ENCODE measurements at regions not wholly inside any gene's neighbourhood (a gene's known extent, or its start where the extent isn't known, plus 50 kb on each side); places are given as distances from the start of the nearest gene placed in this dataset.

DNA sequence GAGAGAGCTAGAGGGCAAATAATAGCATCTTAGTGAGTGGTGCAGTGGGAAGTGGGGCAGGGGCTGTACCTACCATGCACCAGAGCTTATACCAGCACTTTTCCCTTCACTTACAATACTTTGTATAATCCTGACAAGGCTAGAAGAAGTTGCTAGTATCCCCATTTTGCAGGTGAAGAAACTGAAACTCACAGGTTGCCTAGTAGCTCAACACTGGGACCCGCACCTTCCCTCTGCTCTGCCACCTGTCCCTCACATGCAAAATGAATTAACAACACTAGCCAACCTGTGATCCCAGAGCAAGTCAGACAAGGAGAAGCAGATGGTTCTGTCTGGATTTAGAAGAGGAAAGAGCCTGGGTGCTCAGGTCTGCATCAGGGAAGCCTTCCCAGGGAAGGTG is 510.4 kb downstream of the BUD13 start:
- ATAC-seq (no peak), DNase-seq (no peak)
- no peak overlapping the region for H3K4me3 ChIP-seq
- no peak overlapping the region for H3K27ac ChIP-seq
- no peaks in the 10 kb centered on the region for H3K4me1 ChIP-seq
- no peak for TF ChIP-seq CTCF (IDR thresholded peaks at IDR 0.05)
- H3K27me3 ChIP-seq = peaks cover 0 to 17% of the 10 kb centered on the region in 2 donors
- H3K9me3 ChIP-seq = no peaks in the 10 kb centered on the region
- no peaks in the 10 kb centered on the region for H3K36me3 ChIP-seq
- intact Hi-C loops (cut with DNase I) = no loop called here

DNA sequence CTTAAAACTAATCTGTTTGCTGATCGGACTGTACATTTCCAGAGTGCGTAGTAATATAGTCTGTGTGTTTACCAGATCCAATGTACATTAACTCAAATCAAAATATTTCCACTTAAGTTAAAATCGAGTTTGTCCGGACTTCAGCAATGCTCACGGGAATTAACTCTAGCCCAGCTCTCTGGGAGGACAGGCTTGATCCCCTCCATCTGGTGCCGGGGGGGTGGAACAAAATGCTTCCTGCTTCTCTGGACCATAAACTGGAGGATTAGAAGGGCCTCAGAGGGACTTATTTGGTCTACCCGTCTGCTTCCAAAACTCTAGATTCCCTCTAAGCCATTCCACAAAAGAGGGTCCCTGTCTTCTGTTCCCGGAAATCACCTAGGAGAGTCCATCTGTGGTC is 511.2 kb downstream of the BUD13 start:
- no peaks in the 10 kb centered on the region for H3K36me3 ChIP-seq
- H3K27me3 ChIP-seq = peaks cover 0 to 17% of the 10 kb centered on the region in 2 donors
- intact Hi-C loops (cut with DNase I) = no loop called here
- ATAC-seq = no peak
- no peak overlapping the region for H3K4me3 ChIP-seq
- TF ChIP-seq CTCF (IDR thresholded peaks at IDR 0.05) = no peak
- no peak overlapping the region for H3K27ac ChIP-seq
- H3K4me1 ChIP-seq = no peaks in the 10 kb centered on the region
- DNase-seq = no peak
- H3K9me3 ChIP-seq = no peaks in the 10 kb centered on the region

DNA sequence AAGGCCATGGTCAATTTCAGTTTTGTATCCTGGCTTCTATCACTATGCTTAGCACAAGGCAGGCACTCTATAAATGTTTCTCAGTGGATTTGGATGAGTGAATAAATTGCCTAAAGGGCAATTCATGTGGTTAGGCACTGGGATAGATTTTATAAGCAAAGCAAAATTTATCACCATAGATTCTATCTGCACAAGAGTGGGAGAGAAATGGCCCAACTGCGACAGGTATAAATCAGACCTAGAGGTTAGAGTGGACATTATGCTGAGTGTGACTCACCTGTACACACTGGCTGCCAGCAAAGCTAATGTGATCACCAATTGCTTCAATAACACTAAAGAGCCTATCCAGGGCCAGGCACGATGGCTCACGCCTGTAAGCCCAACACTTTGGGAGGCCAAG is 514.0 kb downstream of the BUD13 start:
- Histone ChIP-seq H3K4me1 (no peaks in the 10 kb centered on the region), H3K27me3 (peaks cover 0 to 9% of the 10 kb centered on the region in 2 donors), H3K36me3 (no peaks in the 10 kb centered on the region), H3K4me3 (no peak overlapping the region), H3K9me3 (no peaks in the 10 kb centered on the region), H3K27ac (no peak overlapping the region)
- TF ChIP-seq CTCF (IDR thresholded peaks at IDR 0.05) = no peak
- ATAC-seq (no peak), DNase-seq (no peak)
- intact Hi-C loops (cut with DNase I) = no loop called here

DNA sequence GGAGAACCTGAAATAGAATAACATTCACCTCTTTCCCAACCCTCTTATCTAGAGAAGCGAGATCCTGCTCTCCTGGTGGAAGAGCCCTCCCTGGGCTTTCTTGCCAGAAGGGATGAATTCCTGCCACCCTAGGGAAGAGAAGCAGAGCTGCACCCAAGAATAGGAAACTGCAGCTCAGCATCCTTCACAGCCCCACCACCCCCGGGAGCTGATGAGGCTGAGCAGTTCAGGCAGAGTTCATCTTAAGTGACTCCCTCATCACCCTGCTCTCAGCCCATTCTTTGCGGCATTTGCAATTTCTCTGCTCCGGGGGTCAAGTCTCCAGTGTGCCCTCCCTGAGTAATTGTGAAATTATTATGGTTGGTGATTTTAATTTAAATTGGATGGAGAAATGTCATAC is 514.9 kb downstream of the BUD13 start:
- peaks cover 0 to 5% of the 10 kb centered on the region in 2 donors for H3K27me3 ChIP-seq
- ATAC-seq (no peak), DNase-seq (no peak)
- TF ChIP-seq CTCF (IDR thresholded peaks at IDR 0.05) = no peak
- H3K4me3 ChIP-seq = no peak overlapping the region
- no peak overlapping the region for H3K27ac ChIP-seq
- no peaks in the 10 kb centered on the region for H3K4me1 ChIP-seq
- intact Hi-C loops (cut with DNase I) = no loop called here
- no peaks in the 10 kb centered on the region for H3K9me3 ChIP-seq
- no peaks in the 10 kb centered on the region for H3K36me3 ChIP-seq

DNA sequence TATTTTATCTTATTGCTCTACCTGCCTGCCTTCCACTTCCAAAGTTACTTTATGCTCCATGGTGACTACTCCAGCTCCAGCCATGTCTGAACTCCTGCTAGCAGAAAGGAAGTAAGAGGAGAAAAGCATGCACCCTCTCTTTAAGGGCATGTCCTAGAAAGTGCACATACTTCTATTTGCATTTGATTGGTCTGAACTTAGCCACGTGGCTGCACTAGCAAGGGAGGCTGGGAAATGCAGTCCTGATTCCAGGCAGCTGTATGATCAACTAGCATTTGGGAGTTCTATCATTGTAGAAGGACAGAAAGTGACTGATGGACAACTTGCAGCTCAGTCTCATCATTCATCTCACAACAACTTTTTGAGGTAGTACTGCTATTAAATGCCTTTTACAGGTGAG is 515.7 kb downstream of the BUD13 start:
- Histone ChIP-seq H3K36me3 (no peaks in the 10 kb centered on the region), H3K4me3 (no peak overlapping the region), H3K27ac (no peak overlapping the region), H3K4me1 (no peaks in the 10 kb centered on the region), H3K27me3 (no peaks in the 10 kb centered on the region), H3K9me3 (no peaks in the 10 kb centered on the region)
- ATAC-seq (peak; percentile 88), DNase-seq (no peak)
- intact Hi-C loops (cut with DNase I) = no loop called here
- no peak for TF ChIP-seq CTCF (IDR thresholded peaks at IDR 0.05)
